SW480 (cell line): ENCODE measurements at regions not wholly inside any gene's neighbourhood (a gene's known extent, or its start where the extent isn't known, plus 50 kb on each side); places are given as distances from the start of the nearest gene placed in this dataset.
A peak's percentile ranks its signal among the peaks of the same experiment; 100 is the strongest.

Experiments used
- DNase-seq: peaks from one replicate; pipeline ENCODE4 v3.0.0-alpha.2; 2016; ENCODE audit warnings: low spot score

- DNase-seq = no peak
Observed at GRCh38 chr14:87879389-87879788, 113.6 kb downstream of the GALC start.

GRCh38 chr14:87878959-87879358, 114.0 kb downstream of the GALC start:
- DNase-seq = no peak

- DNase-seq = no peak
Observed at GRCh38 chr14:87877877-87878276, 115.1 kb downstream of the GALC start.

GRCh38 chr14:87874676-87875075, 118.3 kb downstream of the GALC start:
- DNase-seq = no peak

GRCh38 chr14:87873741-87874140, 119.2 kb downstream of the GALC start:
- DNase-seq = no peak

GRCh38 chr14:87869619-87870583, 123.1 kb downstream of the GALC start:
- peak; percentile 64 for DNase-seq

GRCh38 chr14:87868920-87869319, 124.1 kb downstream of the GALC start:
- DNase-seq = no peak

GRCh38 chr14:87866116-87866515, 126.9 kb downstream of the GALC start:
- no peak for DNase-seq

GRCh38 chr14:87864356-87865270, 128.4 kb downstream of the GALC start:
- no peak for DNase-seq

- DNase-seq = no peak
Observed at GRCh38 chr14:87863047-87863446, 129.9 kb downstream of the GALC start.

- no peak for DNase-seq
Observed at GRCh38 chr14:87852107-87852506, 140.9 kb downstream of the GALC start.

- DNase-seq = no peak
Observed at GRCh38 chr14:87851190-87851589, 141.8 kb downstream of the GALC start.

GRCh38 chr14:87847216-87847755, 145.7 kb downstream of the GALC start:
- no peak for DNase-seq

- no peak for DNase-seq
Observed at GRCh38 chr14:87840906-87841305, 152.1 kb downstream of the GALC start.

- DNase-seq = no peak
Observed at GRCh38 chr14:87838931-87839330, 154.1 kb downstream of the GALC start.

GRCh38 chr14:87837296-87837695, 155.7 kb downstream of the GALC start:
- no peak for DNase-seq

- no peak for DNase-seq
Observed at GRCh38 chr14:87834594-87834993, 158.4 kb downstream of the GALC start.

- DNase-seq = no peak
Observed at GRCh38 chr14:87833026-87833425, 160.0 kb downstream of the GALC start.

- DNase-seq = no peak
Observed at GRCh38 chr14:87830443-87831096, 162.4 kb downstream of the GALC start.

GRCh38 chr14:87829543-87829942, 163.4 kb downstream of the GALC start:
- no peak for DNase-seq

GRCh38 chr14:87824266-87824665, 168.7 kb downstream of the GALC start:
- DNase-seq = no peak

- DNase-seq = no peak
Observed at GRCh38 chr14:87816416-87816815, 176.6 kb downstream of the GALC start.
